ENCODE measurements at regions not wholly inside any gene's neighbourhood (a gene's known extent, or its start where the extent isn't known, plus 50 kb on each side); places are given as distances from the start of the nearest gene placed in this dataset.

GRCh38 chr4:19030048-19030447 is 1008.5 kb upstream of the LCORL start:
- H3K27me3 ChIP-seq = no peaks in the 10 kb centered on the region
- no peaks in the 10 kb centered on the region for H3K4me1 ChIP-seq (replicated peaks in 1 of 2)
- no peak overlapping the region for H3K4me3 ChIP-seq
- no peaks in the 10 kb centered on the region for H3K36me3 ChIP-seq (replicated peaks in 1 of 2)
- intact Hi-C loops (cut with DNase I) = no loop called here
- WGBS, 4 donors = 21 to 30% (median 28%) methylated on average over 2 of the region's 2 CpGs
- H3K27ac ChIP-seq = no peak overlapping the region
- no peaks in the 10 kb centered on the region for H3K9me3 ChIP-seq (replicated peaks in 1 of 3)
- DNase-seq = no peak
- TF ChIP-seq POLR2A (IDR thresholded peaks at IDR 0.05) (no peak), CTCF (IDR thresholded peaks at IDR 0.05) (no peak)

- no peaks in the 10 kb centered on the region for H3K27me3 ChIP-seq
- peaks cover 0 to 4% (median 0%) of the 10 kb centered on the region in 3 donors for H3K9me3 ChIP-seq (replicated peaks in 1 of 3)
- intact Hi-C loops (cut with DNase I) = no loop called here
- no peak overlapping the region for H3K4me3 ChIP-seq
- DNase-seq = no peak
- 45 to 58% (median 55%) methylated on average over 1 of the region's 1 CpG for WGBS, 4 donors
- H3K27ac ChIP-seq = no peak overlapping the region
- H3K36me3 ChIP-seq (replicated peaks in 1 of 2) = no peaks in the 10 kb centered on the region
- no peaks in the 10 kb centered on the region for H3K4me1 ChIP-seq (replicated peaks in 1 of 2)
- TF ChIP-seq POLR2A (IDR thresholded peaks at IDR 0.05) (no peak), CTCF (IDR thresholded peaks at IDR 0.05) (no peak)
Measured at GRCh38 chr4:19026281-19026680, 1004.7 kb upstream of the LCORL start.

- 56 to 77% (median 64%) methylated on average over 2 of the region's 2 CpGs for WGBS, 4 donors
- no peak for DNase-seq
- Histone ChIP-seq H3K27me3 (no peaks in the 10 kb centered on the region), H3K9me3 (replicated peaks in 1 of 3) (peaks cover 0 to 4% (median 0%) of the 10 kb centered on the region in 3 donors), H3K36me3 (replicated peaks in 1 of 2) (no peaks in the 10 kb centered on the region), H3K4me3 (no peak overlapping the region), H3K27ac (no peak overlapping the region), H3K4me1 (replicated peaks in 1 of 2) (no peaks in the 10 kb centered on the region)
- TF ChIP-seq CTCF (IDR thresholded peaks at IDR 0.05) = no peak
- TF ChIP-seq POLR2A (IDR thresholded peaks at IDR 0.05) = no peak
- intact Hi-C loops (cut with DNase I) = no loop called here
Measured at GRCh38 chr4:19025031-19025430, 1003.5 kb upstream of the LCORL start.

GRCh38 chr4:19024047-19024446 is 1002.5 kb upstream of the LCORL start:
- H3K4me3 ChIP-seq = no peak overlapping the region
- no peak overlapping the region for H3K27ac ChIP-seq
- peaks cover 0 to 4% (median 0%) of the 10 kb centered on the region in 3 donors for H3K9me3 ChIP-seq (replicated peaks in 1 of 3)
- 82 to 87% (median 85%) methylated on average over 8 of the region's 8 CpGs for WGBS, 4 donors
- intact Hi-C loops (cut with DNase I) = no loop called here
- H3K36me3 ChIP-seq (replicated peaks in 1 of 2) = no peaks in the 10 kb centered on the region
- H3K27me3 ChIP-seq = no peaks in the 10 kb centered on the region
- H3K4me1 ChIP-seq (replicated peaks in 1 of 2) = no peaks in the 10 kb centered on the region
- no peak for TF ChIP-seq POLR2A (IDR thresholded peaks at IDR 0.05)
- no peak for TF ChIP-seq CTCF (IDR thresholded peaks at IDR 0.05)
- no peak for DNase-seq

Data from adrenal gland (tissue), 9 donors.